Cardiac muscle cell (in vitro differentiated cells and primary cell): ENCODE measurements at regions not wholly inside any gene's neighbourhood (a gene's known extent, or its start where the extent isn't known, plus 50 kb on each side); places are given as distances from the start of the nearest gene placed in this dataset.

Source experiments
- DNase-seq, 2 donors: peaks; one replicate each; pipeline versions ENCODE4 v3.0.0 to v3.0.0-alpha.2; 2010 to 2017; ENCODE audit warnings: low read depth in 1 of 2, low spot score in 1 of 2
- H3K27ac ChIP-seq: fragments of 200-600 bp; sonication (generic); 2 replicates; pipeline ENCODE4 v1.5.1; 2016
- H3K27me3 ChIP-seq: fragments of 200-600 bp; sonication (generic); 2 replicates; pipeline ENCODE4 v1.6.0; 2016; ENCODE audit warnings: control low read depth
- H3K36me3 ChIP-seq: fragments of 200-600 bp; sonication (generic); 2 replicates; pipeline ENCODE4 v1.5.1; 2016; ENCODE audit warnings: control low read depth
- H3K4me1 ChIP-seq: fragments of 200-600 bp; sonication (generic); 2 replicates; pipeline ENCODE4 v1.8.1; 2017; ENCODE audit warnings: low read depth, mild to moderate bottlenecking, mixed run types
- H3K4me3 ChIP-seq: fragments of 200-600 bp; sonication (generic); 2 replicates; pipeline ENCODE4 v1.5.1; 2016; ENCODE audit warnings: mild to moderate bottlenecking
- H3K9me3 ChIP-seq: fragments of 200-600 bp; sonication (generic); 2 replicates; pipeline ENCODE4 v1.5.1; 2017; ENCODE audit warnings: low read depth, mild to moderate bottlenecking, control low read depth
- TF ChIP-seq, protein P1 (sequence below): IDR thresholded peaks from 2 replicates; pipeline ENCODE4 v1.5.1; 2012; ENCODE audit warnings: low read depth, mild to moderate bottlenecking, low read length

DNA sequence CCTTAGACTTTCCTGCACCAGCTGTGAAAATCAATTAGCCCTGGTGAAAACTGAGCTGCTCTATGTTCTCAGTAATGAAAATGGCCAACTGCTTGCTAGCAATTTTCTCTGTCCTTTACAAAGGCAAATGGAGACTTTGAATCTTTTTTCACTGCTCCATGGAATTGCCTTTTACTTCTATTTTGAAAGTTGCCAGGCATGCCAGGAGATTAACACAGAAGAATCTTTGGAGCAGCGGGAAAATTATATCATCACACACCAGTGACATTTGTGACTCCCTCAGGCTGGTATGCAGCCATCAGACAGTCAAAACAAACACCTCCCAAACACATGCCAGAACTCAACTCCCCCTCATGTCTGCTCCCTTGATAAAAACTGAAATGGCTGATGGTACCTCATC, 872.0 kb upstream of the FLRT2 start:
- TF ChIP-seq, protein P1, sequence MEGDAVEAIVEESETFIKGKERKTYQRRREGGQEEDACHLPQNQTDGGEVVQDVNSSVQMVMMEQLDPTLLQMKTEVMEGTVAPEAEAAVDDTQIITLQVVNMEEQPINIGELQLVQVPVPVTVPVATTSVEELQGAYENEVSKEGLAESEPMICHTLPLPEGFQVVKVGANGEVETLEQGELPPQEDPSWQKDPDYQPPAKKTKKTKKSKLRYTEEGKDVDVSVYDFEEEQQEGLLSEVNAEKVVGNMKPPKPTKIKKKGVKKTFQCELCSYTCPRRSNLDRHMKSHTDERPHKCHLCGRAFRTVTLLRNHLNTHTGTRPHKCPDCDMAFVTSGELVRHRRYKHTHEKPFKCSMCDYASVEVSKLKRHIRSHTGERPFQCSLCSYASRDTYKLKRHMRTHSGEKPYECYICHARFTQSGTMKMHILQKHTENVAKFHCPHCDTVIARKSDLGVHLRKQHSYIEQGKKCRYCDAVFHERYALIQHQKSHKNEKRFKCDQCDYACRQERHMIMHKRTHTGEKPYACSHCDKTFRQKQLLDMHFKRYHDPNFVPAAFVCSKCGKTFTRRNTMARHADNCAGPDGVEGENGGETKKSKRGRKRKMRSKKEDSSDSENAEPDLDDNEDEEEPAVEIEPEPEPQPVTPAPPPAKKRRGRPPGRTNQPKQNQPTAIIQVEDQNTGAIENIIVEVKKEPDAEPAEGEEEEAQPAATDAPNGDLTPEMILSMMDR, result no peak
- no peaks in the 10 kb centered on the region for H3K27me3 ChIP-seq
- no peaks in the 10 kb centered on the region for H3K4me1 ChIP-seq
- peak in 1 of 2 donors; percentile 1 for DNase-seq
- no peaks in the 10 kb centered on the region for H3K9me3 ChIP-seq
- H3K4me3 ChIP-seq, result no peak overlapping the region
- H3K27ac ChIP-seq, result no peak overlapping the region
- no peaks in the 10 kb centered on the region for H3K36me3 ChIP-seq

DNA sequence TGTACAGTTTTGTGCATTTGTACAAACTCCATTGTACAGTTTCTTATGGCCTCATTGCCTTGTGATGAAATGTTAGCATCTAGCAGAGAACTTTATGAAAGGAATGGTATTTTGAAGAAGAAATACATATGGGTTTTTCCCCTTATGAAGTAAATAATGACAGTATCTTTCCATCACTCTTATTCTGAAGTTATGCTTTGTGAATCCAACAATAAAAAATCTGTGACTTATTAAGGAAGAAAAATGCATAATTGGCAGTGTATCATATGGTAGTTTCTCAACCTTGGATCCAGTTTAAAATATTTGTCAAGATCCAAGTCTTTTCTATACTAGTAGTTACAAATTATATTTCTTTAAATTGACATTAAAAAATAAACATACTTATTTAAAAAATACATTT, 859.1 kb upstream of the FLRT2 start:
- Histone ChIP-seq H3K4me1 (no peaks in the 10 kb centered on the region), H3K27me3 (no peaks in the 10 kb centered on the region), H3K27ac (no peak overlapping the region), H3K36me3 (no peaks in the 10 kb centered on the region), H3K9me3 (no peaks in the 10 kb centered on the region), H3K4me3 (no peak overlapping the region)
- TF ChIP-seq, protein P1, result no peak
- peak in 1 of 2 donors; percentile 4 for DNase-seq

GRCh38 chr14:84671776-84672175, 858.2 kb upstream of the FLRT2 start:
- Histone ChIP-seq H3K9me3 (no peaks in the 10 kb centered on the region), H3K4me1 (no peaks in the 10 kb centered on the region), H3K36me3 (no peaks in the 10 kb centered on the region), H3K27ac (no peak overlapping the region), H3K27me3 (no peaks in the 10 kb centered on the region), H3K4me3 (no peak overlapping the region)
- DNase-seq, result peak in 1 of 2 donors; percentile 2
- TF ChIP-seq, protein P1, result no peak

DNA sequence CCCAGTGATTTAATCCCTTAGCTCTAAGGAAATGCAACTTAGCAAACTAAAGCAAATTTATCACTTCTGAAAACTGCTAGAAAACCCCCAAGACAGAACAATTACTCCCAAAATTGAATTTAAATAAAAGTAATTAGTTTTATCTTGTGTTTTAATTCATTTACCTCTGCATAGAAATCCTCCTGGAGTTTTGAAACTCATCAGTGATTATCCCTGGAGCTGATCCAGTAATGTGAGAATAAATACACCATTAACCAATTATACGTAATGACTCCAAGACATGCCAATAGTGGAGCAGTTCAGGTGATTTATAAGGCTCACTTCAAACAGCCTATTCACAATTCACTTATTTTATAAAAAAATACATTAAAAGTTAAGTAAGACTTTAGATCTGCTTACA, 855.3 kb upstream of the FLRT2 start:
- Histone ChIP-seq H3K36me3 (no peaks in the 10 kb centered on the region), H3K4me3 (no peak overlapping the region), H3K4me1 (no peaks in the 10 kb centered on the region), H3K27me3 (no peaks in the 10 kb centered on the region), H3K9me3 (no peaks in the 10 kb centered on the region), H3K27ac (no peak overlapping the region)
- TF ChIP-seq, protein P1, result no peak
- no peak for DNase-seq

DNA sequence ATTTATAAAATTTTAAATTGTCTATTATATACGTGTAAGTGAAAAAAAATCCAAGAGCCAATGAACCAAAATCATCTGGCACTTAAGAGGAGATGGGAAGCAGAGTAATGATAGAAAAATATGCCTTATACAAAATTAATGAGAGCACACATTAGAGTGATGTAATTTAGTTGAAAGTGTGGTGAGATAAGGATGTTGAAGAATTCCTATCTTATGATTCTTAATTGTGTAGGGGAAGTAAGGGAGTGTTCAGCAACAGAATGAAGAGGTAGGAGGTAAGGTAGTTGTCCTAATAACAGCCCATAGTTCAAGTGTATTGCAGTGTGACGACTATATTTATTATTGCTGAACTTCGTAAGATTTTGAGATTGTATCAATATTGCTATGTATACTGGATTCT, 843.4 kb upstream of the FLRT2 start:
- peak in 1 of 2 donors; percentile 5 for DNase-seq
- Histone ChIP-seq H3K9me3 (no peaks in the 10 kb centered on the region), H3K27me3 (no peaks in the 10 kb centered on the region), H3K27ac (no peak overlapping the region), H3K4me3 (no peak overlapping the region), H3K4me1 (no peaks in the 10 kb centered on the region), H3K36me3 (no peaks in the 10 kb centered on the region)
- TF ChIP-seq, protein P1, result no peak

GRCh38 chr14:84688297-84689025, 841.5 kb upstream of the FLRT2 start:
- Histone ChIP-seq H3K36me3 (no peaks in the 10 kb centered on the region), H3K27ac (no peak overlapping the region), H3K27me3 (no peaks in the 10 kb centered on the region), H3K4me1 (no peaks in the 10 kb centered on the region), H3K4me3 (no peak overlapping the region), H3K9me3 (no peaks in the 10 kb centered on the region)
- DNase-seq, result no peak
- TF ChIP-seq, protein P1, result no peak
